GM12874 (cell line): ENCODE measurements at regions not wholly inside any gene's neighbourhood (a gene's known extent, or its start where the extent isn't known, plus 50 kb on each side); places are given as distances from the start of the nearest gene placed in this dataset.

Source experiments
- CTCF ChIP-seq: IDR thresholded peaks from 2 replicates; pipeline ENCODE4 v1.5.1; 2011; ENCODE audit warnings: low read depth, mild to moderate bottlenecking, control low read depth, low read length, moderate library complexity; ENCODE audit not compliant: insufficient read depth

DNA sequence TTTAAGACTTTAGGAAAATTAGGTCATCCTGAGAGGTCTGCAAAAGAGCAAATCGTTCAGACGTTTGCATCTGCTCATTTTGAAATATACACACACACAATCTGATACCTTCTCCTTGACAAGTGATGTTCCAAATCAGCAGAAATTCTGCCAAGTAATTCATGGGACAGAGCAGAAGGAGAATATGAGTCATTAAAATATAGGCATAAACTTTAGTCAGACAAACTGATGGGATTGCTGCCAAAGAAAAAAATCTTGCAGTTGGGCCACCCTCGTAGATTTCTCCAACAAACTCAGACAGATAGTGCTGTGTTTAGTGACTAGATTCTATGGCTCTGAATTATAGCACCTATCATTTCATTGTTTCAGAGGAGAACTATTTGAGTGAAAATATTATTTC is 336.3 kb downstream of the NYAP2 start:
- TF ChIP-seq CTCF = no peak

- no peak for TF ChIP-seq CTCF
Observed at GRCh38 chr2:225725726-225726125, 326.2 kb downstream of the NYAP2 start.
